HEK293T (cell line): ENCODE measurements at regions not wholly inside any gene's neighbourhood (a gene's known extent, or its start where the extent isn't known, plus 50 kb on each side); places are given as distances from the start of the nearest gene placed in this dataset.

Source experiments
- CTCF ChIA-PET: fragments of 350-600 bp; formaldehyde crosslinking; extraction: SDS; loops from one replicate; lab custom pipeline; 2021; ENCODE audit warnings: antibody characterized with exemption, inconsistent platforms; lab: Yijun Ruan, JAX
- POLR2A ChIA-PET: fragments of 350-600 bp; formaldehyde crosslinking; extraction: SDS; loops from one replicate; lab custom pipeline; 2020; ENCODE audit warnings: antibody characterized with exemption, inconsistent platforms; lab: Yijun Ruan, JAX
- DNase-seq: peaks from one replicate; pipeline ENCODE4 v3.0.0; 2012; ENCODE audit warnings: mixed read lengths; ENCODE audit errors: extremely low spot score
- ARNT ChIP-seq: fragments of 450-650 bp; IDR thresholded peaks from 2 replicates; pipeline ENCODE4 v1.6.1; 2017; ENCODE audit warnings: mild to moderate bottlenecking
- BHLHE40 ChIP-seq: fragments of 450-650 bp; IDR thresholded peaks from 2 replicates; pipeline ENCODE4 v1.6.1; 2016; ENCODE audit warnings: mild to moderate bottlenecking, moderate library complexity, borderline replicate concordance
- CTBP1 ChIP-seq: fragments of 450-650 bp; IDR thresholded peaks from 2 replicates; pipeline ENCODE4 v1.6.1; 2016; ENCODE audit warnings: borderline replicate concordance
- ELF4 ChIP-seq: fragments of 450-650 bp; IDR thresholded peaks from 2 replicates; pipeline ENCODE4 v1.6.1; 2017; ENCODE audit warnings: antibody characterized with exemption
- FOXA1 ChIP-seq: fragments of 450-650 bp; IDR thresholded peaks from 2 replicates; pipeline ENCODE4 v1.6.1; 2016; ENCODE audit warnings: mild to moderate bottlenecking
- FOXK2 ChIP-seq: fragments of 450-650 bp; IDR thresholded peaks from 2 replicates; pipeline ENCODE4 v1.6.1; 2016; ENCODE audit warnings: mild to moderate bottlenecking
- FOXM1 ChIP-seq: fragments of 450-650 bp; IDR thresholded peaks from 2 replicates; pipeline ENCODE4 v1.6.1; 2017; ENCODE audit warnings: mild to moderate bottlenecking, borderline replicate concordance
- HDGF ChIP-seq: fragments of 450-650 bp; IDR thresholded peaks from 2 replicates; pipeline ENCODE4 v1.6.1; 2017; ENCODE audit warnings: antibody characterized with exemption, borderline replicate concordance
- L3MBTL2 ChIP-seq: fragments of 450-650 bp; conservative IDR thresholded peaks from 2 replicates; pipeline ENCODE4 v1.6.1; 2016; ENCODE audit warnings: mild to moderate bottlenecking
- LEF1 ChIP-seq: fragments of 450-650 bp; IDR thresholded peaks from 2 replicates; pipeline ENCODE4 v1.6.1; 2017; ENCODE audit warnings: mild to moderate bottlenecking, borderline replicate concordance
- NFRKB ChIP-seq: fragments of 450-650 bp; IDR thresholded peaks from 2 replicates; pipeline ENCODE4 v1.6.1; 2016; ENCODE audit warnings: mild to moderate bottlenecking, moderate library complexity
- PKNOX1 ChIP-seq: fragments of 450-650 bp; IDR thresholded peaks from 2 replicates; pipeline ENCODE4 v1.6.1; 2016
- SP1 ChIP-seq: fragments of 450-650 bp; IDR thresholded peaks from 2 replicates; pipeline ENCODE4 v1.6.1; 2017
- SUZ12 ChIP-seq: fragments of 450-650 bp; IDR thresholded peaks from 2 replicates; pipeline ENCODE4 v1.6.1; 2016; ENCODE audit warnings: mild to moderate bottlenecking
- TARDBP ChIP-seq: fragments of 450-650 bp; IDR thresholded peaks from 2 replicates; pipeline ENCODE4 v1.6.1; 2016
- ZNF384 ChIP-seq: fragments of 450-650 bp; IDR thresholded peaks from 2 replicates; pipeline ENCODE4 v1.6.1; 2016

GRCh38 chr2:156800065-156800653, 364.0 kb downstream of the GPD2 start:
- CTCF ChIA-PET, result interaction anchor here (0.5 kb wide), 1 partner anchor 461 kb away, joined by 3 read pairs; no protein-coding TSS in a partner anchor
- no peak for DNase-seq
- POLR2A ChIA-PET, result no interaction called here
- no peak for TF ChIP-seq ELF4
- no peak for TF ChIP-seq FOXA1
- no peak for TF ChIP-seq LEF1
- no peak for TF ChIP-seq FOXM1
- TF ChIP-seq BHLHE40, result no peak
- TF ChIP-seq SUZ12, result no peak
- TF ChIP-seq CTBP1, result no peak
- TF ChIP-seq FOXK2, result no peak
- TF ChIP-seq SP1, result no peak
- TF ChIP-seq ZNF384, result no peak
- no peak for TF ChIP-seq HDGF
- TF ChIP-seq NFRKB, result no peak
- no peak for TF ChIP-seq L3MBTL2
- no peak for TF ChIP-seq PKNOX1
- TF ChIP-seq ARNT, result no peak
- TF ChIP-seq TARDBP, result no peak

DNA sequence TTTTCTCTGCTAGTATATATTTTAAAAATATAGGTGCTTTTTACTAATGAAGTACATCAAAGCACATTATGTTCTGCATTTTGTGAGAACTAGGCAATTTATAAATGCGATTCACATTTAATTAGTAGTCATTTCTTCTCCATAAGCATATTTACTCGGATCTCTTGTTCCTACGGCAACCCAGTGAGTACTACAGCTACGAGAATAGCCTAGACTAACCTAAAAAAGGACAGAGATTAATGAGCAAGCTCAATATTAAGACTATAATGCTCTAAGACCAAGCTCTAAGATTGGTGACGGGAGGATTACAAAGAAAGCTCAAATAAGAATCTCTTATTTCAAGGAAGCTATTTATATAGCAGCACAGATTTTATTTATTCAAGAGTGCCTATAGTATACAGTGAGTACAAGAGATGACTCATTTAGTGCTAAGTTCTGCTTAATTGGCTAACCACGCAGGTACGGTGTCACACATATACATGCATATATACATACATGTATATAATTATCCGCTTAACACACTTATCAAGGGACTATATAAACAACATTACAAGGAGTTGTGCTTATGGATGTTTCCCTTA, 364.7 kb downstream of the GPD2 start:
- POLR2A ChIA-PET, result no interaction called here
- no peak for DNase-seq
- TF ChIP-seq CTBP1 (no peak), SUZ12 (no peak), TARDBP (no peak), ZNF384 (no peak)
- CTCF ChIA-PET, result no interaction called here

- ChIA-PET POLR2A (no interaction called here), CTCF (no interaction called here)
- TF ChIP-seq BHLHE40 (no peak), CTBP1 (no peak), ELF4 (no peak), HDGF (no peak), FOXA1 (no peak), LEF1 (no peak), ZNF384 (no peak), NFRKB (no peak), L3MBTL2 (no peak), ARNT (no peak), SP1 (no peak), FOXK2 (no peak), SUZ12 (no peak), TARDBP (no peak), FOXM1 (no peak), PKNOX1 (no peak)
- peak; percentile 17 for DNase-seq
Measured at GRCh38 chr2:156803243-156803642, 367.1 kb downstream of the GPD2 start.

DNA sequence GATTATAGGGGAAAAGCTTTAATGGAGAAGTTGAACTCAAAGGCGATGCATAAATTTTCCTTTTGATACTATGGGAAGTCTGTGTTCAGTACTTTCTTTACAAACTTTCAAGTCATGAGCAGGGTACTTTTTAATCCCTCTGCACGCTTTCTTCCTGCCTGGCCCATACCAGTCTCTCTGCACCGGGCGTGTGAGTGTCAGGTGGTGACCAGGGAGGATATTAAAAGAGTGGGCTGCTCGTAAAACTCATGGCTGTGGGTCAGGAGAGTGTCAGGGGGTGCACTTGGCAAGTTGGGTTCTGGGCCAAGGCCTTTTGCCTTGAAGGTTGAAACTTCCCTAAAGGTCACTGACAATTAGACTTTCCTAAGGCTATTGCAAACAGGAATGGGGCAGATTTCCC, 367.8 kb downstream of the GPD2 start:
- POLR2A ChIA-PET, result no interaction called here
- CTCF ChIA-PET, result no interaction called here
- no peak for TF ChIP-seq SUZ12
- no peak for TF ChIP-seq NFRKB
- TF ChIP-seq CTBP1, result no peak
- no peak for TF ChIP-seq HDGF
- no peak for TF ChIP-seq BHLHE40
- no peak for TF ChIP-seq ARNT
- no peak for TF ChIP-seq SP1
- TF ChIP-seq L3MBTL2, result no peak
- no peak for TF ChIP-seq FOXA1
- TF ChIP-seq LEF1, result no peak
- DNase-seq, result no peak

GRCh38 chr2:156810094-156810493, 373.9 kb downstream of the GPD2 start:
- DNase-seq, result no peak
- ChIA-PET CTCF (no interaction called here), POLR2A (no interaction called here)
- TF ChIP-seq ARNT, result no peak
- TF ChIP-seq CTBP1, result no peak
- no peak for TF ChIP-seq BHLHE40
- TF ChIP-seq NFRKB, result no peak
- no peak for TF ChIP-seq LEF1
- no peak for TF ChIP-seq FOXM1
- no peak for TF ChIP-seq ELF4
- TF ChIP-seq SP1, result no peak
- TF ChIP-seq FOXK2, result no peak
- no peak for TF ChIP-seq ZNF384
- no peak for TF ChIP-seq HDGF
- TF ChIP-seq L3MBTL2, result no peak
- no peak for TF ChIP-seq TARDBP
- TF ChIP-seq PKNOX1, result no peak
- TF ChIP-seq FOXA1, result no peak
- no peak for TF ChIP-seq SUZ12

DNA sequence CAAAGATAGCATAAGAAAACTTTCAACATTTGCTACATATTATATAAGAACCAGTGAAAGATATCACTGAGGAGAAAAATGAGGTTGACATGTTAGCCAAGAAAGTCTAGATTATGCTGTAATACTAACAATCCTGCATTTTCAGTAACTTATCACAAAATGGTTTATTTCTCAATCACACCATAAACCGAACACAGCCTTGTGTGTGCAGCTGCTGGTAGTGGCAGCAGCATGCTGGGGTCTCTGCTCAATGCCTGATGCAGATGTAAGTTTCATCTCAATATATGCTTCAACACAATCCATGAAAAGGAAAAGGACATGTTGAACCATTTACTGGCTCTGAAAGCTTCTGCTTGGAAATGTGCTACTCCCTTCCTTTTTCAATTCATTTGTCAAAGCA, 376.3 kb downstream of the GPD2 start:
- POLR2A ChIA-PET, result no interaction called here
- no peak for TF ChIP-seq FOXM1
- TF ChIP-seq FOXA1, result no peak
- no peak for TF ChIP-seq SUZ12
- no peak for TF ChIP-seq FOXK2
- TF ChIP-seq HDGF, result no peak
- no peak for TF ChIP-seq ARNT
- no peak for TF ChIP-seq ZNF384
- no peak for TF ChIP-seq NFRKB
- TF ChIP-seq ELF4, result no peak
- no peak for TF ChIP-seq PKNOX1
- no peak for TF ChIP-seq SP1
- DNase-seq, result no peak
- CTCF ChIA-PET, result no interaction called here
